GM12878 (cell line): ENCODE measurements at regions not wholly inside any gene's neighbourhood (a gene's known extent, or its start where the extent isn't known, plus 50 kb on each side); places are given as distances from the start of the nearest gene placed in this dataset.

Experiments used
- ATAC-seq: fragments of 200-7000 bp; cut with Tn5 transposase; 3 replicates; pipeline ENCODE4 v1.9.1; 2020; ENCODE audit warnings: mild to moderate bottlenecking, moderate library complexity
- BruUV-seq: library from RNA; stranded (reverse); fragments of 400-500 nt; replicated peaks from 2 replicates; lab custom pipeline; 2021; lab: Mats Ljungman, UMichigan
- CTCF ChIA-PET: fragments of 300-600 bp; sonication (Branson Sonifier 250); formaldehyde crosslinking; extraction: SDS; loops from one replicate; lab custom pipeline; 2021; ENCODE audit warnings: inconsistent platforms; lab: Yijun Ruan, JAX
- POLR2A ChIA-PET: fragments of 350-600 bp; formaldehyde crosslinking; extraction: SDS; loops from one replicate; lab custom pipeline; 2021; ENCODE audit warnings: inconsistent platforms; lab: Charles Lee
- RAD21 ChIA-PET: fragments of 300-600 bp; sonication (Branson Sonifier 250); formaldehyde crosslinking; loops from one replicate; lab custom pipeline; 2023; ENCODE audit warnings: antibody characterized with exemption; ENCODE audit not compliant: unreplicated experiment; lab: Charles Lee
- SMC1A ChIA-PET: fragments of 300-600 bp; sonication (Branson Sonifier 250); formaldehyde crosslinking; loops from one replicate; lab custom pipeline; 2023; ENCODE audit not compliant: unreplicated experiment, uncharacterized antibody; lab: Charles Lee
- DNase-seq: peaks from one replicate; pipeline ENCODE4 v3.0.0-alpha.2; 2011; ENCODE audit warnings: low read depth, low spot score
- FAIRE-seq: peaks from 3 replicates; lab custom pipeline; 2011; peaks lifted over from hg19 to GRCh38; lab: Jason Lieb, UNC
- H2AFZ ChIP-seq: 2 replicates; pipeline ENCODE4 v1.6.0; 2011; ENCODE audit warnings: low read depth, low read length, control low read depth; ENCODE audit not compliant: control insufficient read depth
- H3K27ac ChIP-seq: 2 replicates; pipeline ENCODE4 v1.5.1; 2011; ENCODE audit warnings: control low read depth; ENCODE audit not compliant: control insufficient read depth, insufficient read depth
- H3K27me3 ChIP-seq, 2 experiments: replicated peaks in 1 of 2; 2 replicates each; pipeline versions ENCODE4 v1.6.0 to v1.6.1; 2011; ENCODE audit warnings: low read length in 1 of 2; ENCODE audit not compliant: control insufficient read depth in 2 of 2, insufficient read depth in 2 of 2
- H3K36me3 ChIP-seq, 2 experiments: 2 replicates each; pipeline ENCODE4 v1.5.1; 2011; ENCODE audit warnings: low read length in 1 of 2; ENCODE audit not compliant: control insufficient read depth in 2 of 2, insufficient read depth in 2 of 2
- H3K4me1 ChIP-seq: 2 replicates; pipeline ENCODE4 v1.6.1; 2011; ENCODE audit warnings: mild to moderate bottlenecking, low read length, moderate library complexity, mixed read lengths; ENCODE audit not compliant: control insufficient read depth, insufficient read depth
- H3K4me2 ChIP-seq: 2 replicates; pipeline ENCODE4 v1.6.0; 2011; ENCODE audit warnings: control low read depth; ENCODE audit not compliant: control insufficient read depth, insufficient read depth
- H3K4me3 ChIP-seq: fragments of 200-600 bp; sonication (generic); 2 replicates; pipeline ENCODE4 v1.5.1; 2016
- H3K79me2 ChIP-seq: 2 replicates; pipeline ENCODE4 v1.6.0; 2011; ENCODE audit warnings: low read length; ENCODE audit not compliant: control insufficient read depth, insufficient read depth
- H3K9ac ChIP-seq: 2 replicates; pipeline ENCODE4 v1.8.0; 2011; ENCODE audit warnings: low read length, control low read depth, mixed read lengths; ENCODE audit not compliant: control insufficient read depth, insufficient read depth
- H3K9me3 ChIP-seq: replicated peaks from 3 replicates; pipeline ENCODE4 v1.5.1; 2011; ENCODE audit warnings: mild to moderate bottlenecking, low read length; ENCODE audit not compliant: control insufficient read depth, insufficient read depth
- H4K20me1 ChIP-seq: 2 replicates; pipeline ENCODE4 v1.6.0; 2011; ENCODE audit not compliant: control insufficient read depth, insufficient read depth
- E2F8 ChIP-seq: fragments of 450-650 bp; IDR thresholded peaks from 2 replicates; pipeline ENCODE4 v1.6.1; 2018; ENCODE audit warnings: mild to moderate bottlenecking, low read depth, moderate library complexity; ENCODE audit not compliant: partially characterized antibody
- EP300 ChIP-seq, 2 experiments: fragments of 150-350 bp in 1 of 2; IDR thresholded peaks; 2 replicates each; pipeline ENCODE4 v1.6.1; 2011 to 2012; ENCODE audit warnings: low read depth in 2 of 2, low read length in 2 of 2, borderline replicate concordance in 1 of 2, improper control_type of control experiment in 1 of 2, inconsistent platforms in 1 of 2; ENCODE audit not compliant: control insufficient read depth in 1 of 2
- EZH2 ChIP-seq: IDR thresholded peaks from 2 replicates; pipeline ENCODE4 v1.6.1; 2012; ENCODE audit warnings: low read depth, mild to moderate bottlenecking, control low read depth, inconsistent platforms, low read length, borderline replicate concordance; ENCODE audit not compliant: control insufficient read depth
- GATAD2B ChIP-seq: fragments of 450-650 bp; conservative IDR thresholded peaks from 2 replicates; pipeline ENCODE4 v1.6.1; 2017; ENCODE audit warnings: low read depth, mild to moderate bottlenecking, moderate library complexity
- NFYB ChIP-seq: IDR thresholded peaks from 2 replicates; pipeline ENCODE4 v1.6.1; 2011; ENCODE audit warnings: low read depth, mild to moderate bottlenecking, low read length, improper control_type of control experiment, moderate library complexity; ENCODE audit not compliant: insufficient read depth
- POLR2A ChIP-seq: IDR thresholded peaks from 2 replicates; pipeline ENCODE4 v1.6.1; 2011; ENCODE audit warnings: low read depth, mild to moderate bottlenecking, low read length
- RELB ChIP-seq: fragments of 450-650 bp; IDR thresholded peaks from 2 replicates; pipeline ENCODE4 v1.6.1; 2017; ENCODE audit warnings: low read depth, mild to moderate bottlenecking, moderate library complexity
- SPI1 ChIP-seq: IDR thresholded peaks from 2 replicates; pipeline ENCODE4 v1.6.1; 2011; ENCODE audit warnings: low read depth, mild to moderate bottlenecking, low read length, moderate library complexity, borderline replicate concordance; ENCODE audit not compliant: insufficient read depth
- ZNF217 ChIP-seq: fragments of 450-650 bp; IDR thresholded peaks from 2 replicates; pipeline ENCODE4 v1.6.1; 2017; ENCODE audit warnings: antibody characterized with exemption, mild to moderate bottlenecking
- WGBS: methylation state at CpG from one replicate; pipeline ENCODE4 v1.1.6; 2016; ENCODE audit warnings: low lambda C conversion rate; ENCODE audit not compliant: insufficient replicate concordance, insufficient coverage; ENCODE audit errors: missing lambda C conversion rate; 5-methylcytosine and 5-hydroxymethylcytosine counted together
- in situ Hi-C: fragments of 300-500 bp; cut with MboI; formaldehyde crosslinking; loops from 9 replicates; pipeline ENCODE4 v1.14.3; 2018; ENCODE audit warnings: mixed read lengths
- intact Hi-C: fragments of 100-400 bp; cut with micrococcal nuclease; formaldehyde crosslinking; loops from one replicate; pipeline ENCODE4 v1.14.2; 2022; ENCODE audit not compliant: unreplicated experiment
- TF ChIP-seq, protein P1 (sequence below): IDR thresholded peaks from 2 replicates; pipeline ENCODE4 v1.6.1; 2012; ENCODE audit warnings: mild to moderate bottlenecking, low read depth, low read length
- TF ChIP-seq, protein P2 (sequence below): fragments of 450-650 bp; formaldehyde crosslinking; IDR thresholded peaks from 2 replicates; pipeline ENCODE4 v1.4.0; 2022; ENCODE audit warnings: mild to moderate bottlenecking, moderate library complexity

- no peak for ATAC-seq
- no peak overlapping the region for H3K27ac ChIP-seq
- H4K20me1 ChIP-seq: no peaks in the 10 kb centered on the region
- H3K27me3 ChIP-seq: no peaks in the 10 kb centered on the region
- no peak overlapping the region for H3K4me2 ChIP-seq
- H3K4me3 ChIP-seq: no peak overlapping the region
- no peaks in the 10 kb centered on the region; the same call in 2 of the 3 replicates for H3K9me3 ChIP-seq
- H3K79me2 ChIP-seq: no peaks in the 10 kb centered on the region
- RAD21 ChIA-PET: interaction anchor here (0.5 to 1.6 kb wide), 2 partner anchors 403 to 544 kb away, joined by 3 read pairs; no protein-coding TSS in a partner anchor
- intact Hi-C loops: no loop called here
- H3K9ac ChIP-seq: no peak overlapping the region
- SMC1A ChIA-PET: no interaction called here
- BruUV-seq: no TSS peak
- H3K36me3 ChIP-seq: no peaks in the 10 kb centered on the region
- in situ Hi-C loops: no loop called here
- H3K4me1 ChIP-seq: no peaks in the 10 kb centered on the region
- no peak for FAIRE-seq
- no peak overlapping the region for H2AFZ ChIP-seq
- CTCF ChIA-PET: no interaction called here
- POLR2A ChIA-PET: no interaction called here
- 0% methylated on average over 3 of the region's 3 CpGs for WGBS
- DNase-seq: no peak
- TF ChIP-seq RELB (no peak), GATAD2B (no peak), POLR2A (no peak), ZNF217 (no peak), SPI1 (no peak), EP300 (IDR thresholded peaks at IDR 0.05; ENCODE audit: borderline replicate concordance in 1 of 2, control insufficient read depth in 1 of 2, low read depth in 2 of 2, low read length in 2 of 2) (no peak), NFYB (no peak), E2F8 (no peak), EZH2 (no peak)
- TF ChIP-seq, protein P1, sequence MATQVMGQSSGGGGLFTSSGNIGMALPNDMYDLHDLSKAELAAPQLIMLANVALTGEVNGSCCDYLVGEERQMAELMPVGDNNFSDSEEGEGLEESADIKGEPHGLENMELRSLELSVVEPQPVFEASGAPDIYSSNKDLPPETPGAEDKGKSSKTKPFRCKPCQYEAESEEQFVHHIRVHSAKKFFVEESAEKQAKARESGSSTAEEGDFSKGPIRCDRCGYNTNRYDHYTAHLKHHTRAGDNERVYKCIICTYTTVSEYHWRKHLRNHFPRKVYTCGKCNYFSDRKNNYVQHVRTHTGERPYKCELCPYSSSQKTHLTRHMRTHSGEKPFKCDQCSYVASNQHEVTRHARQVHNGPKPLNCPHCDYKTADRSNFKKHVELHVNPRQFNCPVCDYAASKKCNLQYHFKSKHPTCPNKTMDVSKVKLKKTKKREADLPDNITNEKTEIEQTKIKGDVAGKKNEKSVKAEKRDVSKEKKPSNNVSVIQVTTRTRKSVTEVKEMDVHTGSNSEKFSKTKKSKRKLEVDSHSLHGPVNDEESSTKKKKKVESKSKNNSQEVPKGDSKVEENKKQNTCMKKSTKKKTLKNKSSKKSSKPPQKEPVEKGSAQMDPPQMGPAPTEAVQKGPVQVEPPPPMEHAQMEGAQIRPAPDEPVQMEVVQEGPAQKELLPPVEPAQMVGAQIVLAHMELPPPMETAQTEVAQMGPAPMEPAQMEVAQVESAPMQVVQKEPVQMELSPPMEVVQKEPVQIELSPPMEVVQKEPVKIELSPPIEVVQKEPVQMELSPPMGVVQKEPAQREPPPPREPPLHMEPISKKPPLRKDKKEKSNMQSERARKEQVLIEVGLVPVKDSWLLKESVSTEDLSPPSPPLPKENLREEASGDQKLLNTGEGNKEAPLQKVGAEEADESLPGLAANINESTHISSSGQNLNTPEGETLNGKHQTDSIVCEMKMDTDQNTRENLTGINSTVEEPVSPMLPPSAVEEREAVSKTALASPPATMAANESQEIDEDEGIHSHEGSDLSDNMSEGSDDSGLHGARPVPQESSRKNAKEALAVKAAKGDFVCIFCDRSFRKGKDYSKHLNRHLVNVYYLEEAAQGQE: no peak
- TF ChIP-seq, protein P2, sequence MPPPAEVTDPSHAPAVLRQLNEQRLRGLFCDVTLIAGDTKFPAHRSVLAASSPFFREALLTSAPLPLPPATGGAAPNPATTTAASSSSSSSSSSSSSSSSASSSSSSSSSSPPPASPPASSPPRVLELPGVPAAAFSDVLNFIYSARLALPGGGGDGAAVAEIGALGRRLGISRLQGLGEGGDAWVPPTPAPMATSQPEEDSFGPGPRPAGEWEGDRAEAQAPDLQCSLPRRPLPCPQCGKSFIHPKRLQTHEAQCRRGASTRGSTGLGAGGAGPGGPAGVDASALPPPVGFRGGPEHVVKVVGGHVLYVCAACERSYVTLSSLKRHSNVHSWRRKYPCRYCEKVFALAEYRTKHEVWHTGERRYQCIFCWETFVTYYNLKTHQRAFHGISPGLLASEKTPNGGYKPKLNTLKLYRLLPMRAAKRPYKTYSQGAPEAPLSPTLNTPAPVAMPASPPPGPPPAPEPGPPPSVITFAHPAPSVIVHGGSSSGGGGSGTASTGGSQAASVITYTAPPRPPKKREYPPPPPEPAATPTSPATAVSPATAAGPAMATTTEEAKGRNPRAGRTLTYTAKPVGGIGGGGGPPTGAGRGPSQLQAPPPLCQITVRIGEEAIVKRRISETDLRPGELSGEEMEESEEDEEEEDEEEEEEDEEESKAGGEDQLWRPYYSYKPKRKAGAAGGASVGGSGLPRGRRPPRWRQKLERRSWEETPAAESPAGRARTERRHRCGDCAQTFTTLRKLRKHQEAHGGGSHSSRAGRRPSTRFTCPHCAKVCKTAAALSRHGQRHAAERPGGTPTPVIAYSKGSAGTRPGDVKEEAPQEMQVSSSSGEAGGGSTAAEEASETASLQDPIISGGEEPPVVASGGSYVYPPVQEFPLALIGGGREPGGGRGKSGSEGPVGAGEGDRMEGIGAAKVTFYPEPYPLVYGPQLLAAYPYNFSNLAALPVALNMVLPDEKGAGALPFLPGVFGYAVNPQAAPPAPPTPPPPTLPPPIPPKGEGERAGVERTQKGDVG (CRISPR knock-in tag): no peak
Observed at GRCh38 chrX:44667771-44668170, 125.1 kb upstream of the FUNDC1 start.
